H1 (cell line): ENCODE measurements at regions not wholly inside any gene's neighbourhood (a gene's known extent, or its start where the extent isn't known, plus 50 kb on each side); places are given as distances from the start of the nearest gene placed in this dataset.

ENCODE experiments used
- CTCF ChIA-PET: fragments of 300-600 bp; sonication (Branson Sonifier 250); formaldehyde crosslinking; loops from one replicate; lab custom pipeline; 2021; ENCODE audit not compliant: partially characterized antibody; lab: Charles Lee
- POLR2A ChIA-PET: fragments of 300-600 bp; sonication (Branson Sonifier 250); formaldehyde crosslinking; loops from one replicate; lab custom pipeline; 2021; ENCODE audit warnings: inconsistent platforms; ENCODE audit not compliant: partially characterized antibody; lab: Charles Lee
- DNase-seq, 2 experiments: peaks; one replicate each; pipeline versions ENCODE4 v3.0.0 to v3.0.0-alpha.2; 2010 to 2022; ENCODE audit warnings: low spot score in 2 of 2, low read depth in 1 of 2, mixed read lengths in 1 of 2
- FAIRE-seq: peaks from 2 replicates; lab custom pipeline; 2011; peaks lifted over from hg19 to GRCh38; lab: Jason Lieb, UNC
- H2AFZ ChIP-seq: 2 replicates; pipeline ENCODE4 v1.8.1; 2012; ENCODE audit warnings: low read length, inconsistent platforms
- H2AK5ac ChIP-seq: 2 replicates; pipeline ENCODE4 v1.6.1; 2013; ENCODE audit warnings: low read depth, low read length
- H2BK120ac ChIP-seq: replicated peaks from 2 replicates; pipeline ENCODE3; 2013; ENCODE audit warnings: low read depth, low read length, inconsistent platforms
- H2BK12ac ChIP-seq: 2 replicates; pipeline ENCODE4 v1.6.1; 2013; ENCODE audit warnings: low read depth, low read length
- H2BK15ac ChIP-seq: 2 replicates; pipeline ENCODE4 v1.6.1; 2013; ENCODE audit warnings: low read length
- H2BK20ac ChIP-seq: 2 replicates; pipeline ENCODE4 v1.6.1; 2013; ENCODE audit warnings: low read length
- H2BK5ac ChIP-seq: 2 replicates; pipeline ENCODE4 v1.6.1; 2013; ENCODE audit warnings: low read depth, low read length
- H3K14ac ChIP-seq: 2 replicates; pipeline ENCODE4 v1.6.1; 2013; ENCODE audit warnings: inconsistent platforms; ENCODE audit not compliant: insufficient read length
- H3K18ac ChIP-seq: 2 replicates; pipeline ENCODE4 v1.6.1; 2013; ENCODE audit warnings: low read length; ENCODE audit errors: extremely low read depth
- H3K23ac ChIP-seq: 2 replicates; pipeline ENCODE4 v1.6.1; 2013; ENCODE audit warnings: inconsistent platforms; ENCODE audit not compliant: insufficient read length
- H3K23me2 ChIP-seq: 2 replicates; pipeline ENCODE4 v1.6.1; 2013; ENCODE audit warnings: low read depth, low read length
- H3K27ac ChIP-seq: 2 replicates; pipeline ENCODE4 v1.6.1; 2011; ENCODE audit warnings: low read depth, low read length, inconsistent platforms
- H3K27me3 ChIP-seq, 4 experiments: replicated peaks in 1 of 4; 1 replicate in 1 of 4; 2 replicates in 3 of 4; pipeline versions ENCODE4 v1.6.1 to v1.8.1; 2011 to 2013; ENCODE audit warnings: low read length in 3 of 4, mild to moderate bottlenecking in 3 of 4, inconsistent platforms in 2 of 4, mixed read lengths in 2 of 4, moderate library complexity in 1 of 4; ENCODE audit not compliant: control insufficient read depth in 3 of 4, insufficient read depth in 3 of 4; ENCODE audit errors: extremely low read depth in 1 of 4
- H3K36me3 ChIP-seq, 4 experiments: 2 replicates each; pipeline versions ENCODE4 v1.6.1 to v1.8.1; 2011 to 2013; ENCODE audit warnings: mild to moderate bottlenecking in 4 of 4, low read length in 3 of 4, moderate library complexity in 2 of 4, control low read depth in 1 of 4, inconsistent platforms in 1 of 4; ENCODE audit not compliant: insufficient read depth in 4 of 4, control insufficient read depth in 2 of 4
- H3K4ac ChIP-seq: replicated peaks from 2 replicates; pipeline ENCODE3; 2013; ENCODE audit warnings: low read length, low read depth, mixed read lengths, inconsistent platforms; ENCODE audit not compliant: insufficient read length
- H3K4me1 ChIP-seq, 4 experiments: replicated peaks in 1 of 4; 1 replicate in 1 of 4; 2 replicates in 3 of 4; pipeline versions ENCODE4 v1.6.1 to v1.8.1; 2011 to 2013; ENCODE audit warnings: low read length in 3 of 4, inconsistent platforms in 2 of 4, mixed read lengths in 1 of 4; ENCODE audit not compliant: insufficient read depth in 4 of 4, control insufficient read depth in 3 of 4
- H3K4me2 ChIP-seq, 2 experiments: 2 replicates each; pipeline versions ENCODE4 v1.6.1 to v1.8.1; 2011 to 2013; ENCODE audit warnings: low read depth in 2 of 2, low read length in 2 of 2, control low read depth in 1 of 2, inconsistent platforms in 1 of 2, mild to moderate bottlenecking in 1 of 2; ENCODE audit not compliant: insufficient read depth in 1 of 2
- H3K4me3 ChIP-seq, 4 experiments: fragments of 200-600, 300-600 bp in 1 of 4; sonication (generic), shearing (Covaris generic), sonication (Bioruptor Twin) in 1 of 4; 2 replicates each; pipeline versions ENCODE4 v1.5.1 to v1.8.1; 2011 to 2016; ENCODE audit warnings: low read length in 4 of 4, low read depth in 3 of 4, control low read depth in 2 of 4, inconsistent platforms in 2 of 4, mild to moderate bottlenecking in 2 of 4, mixed read lengths in 1 of 4, moderate library complexity in 1 of 4; ENCODE audit not compliant: insufficient read depth in 2 of 4; ENCODE audit errors: extremely low read depth in 1 of 4
- H3K56ac ChIP-seq: replicated peaks from 2 replicates; pipeline ENCODE3; 2013; ENCODE audit warnings: low read depth, mild to moderate bottlenecking, mixed read lengths, low read length, inconsistent platforms; ENCODE audit not compliant: insufficient read length
- H3K79me1 ChIP-seq: 2 replicates; pipeline ENCODE4 v1.6.1; 2013; ENCODE audit warnings: low read depth, low read length, control low read depth
- H3K79me2 ChIP-seq, 2 experiments: 2 replicates each; pipeline versions ENCODE4 v1.6.1 to v1.8.1; 2012 to 2013; ENCODE audit warnings: low read length in 2 of 2, mild to moderate bottlenecking in 2 of 2, inconsistent platforms in 1 of 2; ENCODE audit not compliant: insufficient read depth in 2 of 2, control insufficient read depth in 1 of 2
- H3K9ac ChIP-seq, 4 experiments: replicated peaks in 1 of 4; 1 replicate in 1 of 4; 2 replicates in 3 of 4; pipeline versions ENCODE4 v1.6.1 to v1.8.1; 2011 to 2013; ENCODE audit warnings: low read depth in 3 of 4, low read length in 3 of 4, control low read depth in 2 of 4, mild to moderate bottlenecking in 2 of 4, moderate library complexity in 2 of 4, inconsistent platforms in 1 of 4; ENCODE audit errors: extremely low read depth in 1 of 4
- H3K9me3 ChIP-seq, 2 experiments: 2 replicates each; pipeline versions ENCODE4 v1.6.1 to v1.8.1; 2012 to 2013; ENCODE audit warnings: mild to moderate bottlenecking in 2 of 2, moderate library complexity in 2 of 2, control low read depth in 1 of 2, inconsistent platforms in 1 of 2, low read depth in 1 of 2, low read length in 1 of 2, mixed read lengths in 1 of 2; ENCODE audit not compliant: insufficient read depth in 2 of 2
- H4K20me1 ChIP-seq, 2 experiments: replicated peaks in 1 of 2; 2 replicates each; pipeline versions ENCODE3 to v1.8.1; 2011 to 2013; ENCODE audit warnings: inconsistent platforms in 2 of 2, low read length in 2 of 2, mild to moderate bottlenecking in 1 of 2; ENCODE audit not compliant: insufficient read depth in 2 of 2, control insufficient read depth in 1 of 2
- H4K5ac ChIP-seq: 2 replicates; pipeline ENCODE4 v1.6.1; 2013; ENCODE audit warnings: low read length, low read depth, mixed read lengths, inconsistent platforms; ENCODE audit not compliant: insufficient read length
- H4K8ac ChIP-seq: 2 replicates; pipeline ENCODE4 v1.8.0; 2013; ENCODE audit warnings: mild to moderate bottlenecking, moderate library complexity, low read length, inconsistent platforms; ENCODE audit not compliant: insufficient read depth; ENCODE audit errors: extremely low read depth
- H4K91ac ChIP-seq: replicated peaks from 2 replicates; pipeline ENCODE3; 2013; ENCODE audit warnings: low read length, mixed read lengths, inconsistent platforms; ENCODE audit not compliant: insufficient read length
- EZH2 ChIP-seq: fragments of 200-600 bp; sonication (generic); IDR thresholded peaks from 2 replicates; pipeline ENCODE4 v1.7.1; 2012; ENCODE audit warnings: low read depth, mild to moderate bottlenecking, moderate library complexity, low read length, inconsistent platforms; ENCODE audit not compliant: severe bottlenecking
- KDM1A ChIP-seq: fragments of 200-600, 300-600 bp; sonication (generic); IDR thresholded peaks from 2 replicates; pipeline ENCODE4 v1.7.1; 2016; ENCODE audit warnings: mild to moderate bottlenecking, low read length, borderline replicate concordance
- NANOG ChIP-seq: IDR thresholded peaks from 2 replicates; pipeline ENCODE4 v1.6.1; 2011; ENCODE audit warnings: low read length, low read depth, mild to moderate bottlenecking, inconsistent platforms; ENCODE audit not compliant: insufficient read depth, poor library complexity, severe bottlenecking
- WGBS, 2 experiments: shearing (Covaris generic) in 1 of 2; methylation state at CpG; one replicate each; pipeline versions ENCODE4 v1.1.6 to v1.1.7; 2013 to 2015; ENCODE audit warnings: low lambda C conversion rate in 2 of 2, mixed read lengths in 2 of 2, inconsistent platforms in 1 of 2, low coverage in 1 of 2, missing lambda C conversion rate in 1 of 2; ENCODE audit not compliant: insufficient replicate concordance in 2 of 2, insufficient coverage in 1 of 2, insufficient read length in 1 of 2; ENCODE audit errors: extremely low coverage in 1 of 2, missing lambda C conversion rate in 1 of 2; 5-methylcytosine and 5-hydroxymethylcytosine counted together

GRCh38 chr2:67294218-67294617 lies 102.9 kb upstream of the ETAA1 start:
- H2BK12ac ChIP-seq: no peak overlapping the region
- no peak overlapping the region for H4K5ac ChIP-seq
- H3K9ac ChIP-seq: no peak overlapping the region
- no peak overlapping the region for H3K18ac ChIP-seq
- H2BK15ac ChIP-seq: no peak overlapping the region
- no peak overlapping the region for H2BK120ac ChIP-seq
- H3K27ac ChIP-seq: no peak overlapping the region
- no peak overlapping the region for H2AFZ ChIP-seq
- H2BK5ac ChIP-seq: no peak overlapping the region
- H3K79me2 ChIP-seq: no peaks in the 10 kb centered on the region
- TF ChIP-seq KDM1A: no peak
- no peak for TF ChIP-seq EZH2
- TF ChIP-seq NANOG: no peak
- no peaks in the 10 kb centered on the region for H3K9me3 ChIP-seq
- H3K4ac ChIP-seq: no peak overlapping the region
- no peak overlapping the region for H3K23ac ChIP-seq
- DNase-seq (no peak), FAIRE-seq (no peak)
- H2BK20ac ChIP-seq: no peak overlapping the region
- no peaks in the 10 kb centered on the region for H3K27me3 ChIP-seq
- no peak overlapping the region for H3K14ac ChIP-seq
- no peak overlapping the region for H2AK5ac ChIP-seq
- no peaks in the 10 kb centered on the region for H3K4me1 ChIP-seq
- H3K23me2 ChIP-seq: no peaks in the 10 kb centered on the region
- 88% methylated on average over 1 of the region's 1 CpG; no CpG with 5 or more reads in 1 of the 2 experiments for WGBS, 2 experiments
- ChIA-PET CTCF (no interaction called here), POLR2A (interaction anchor here (0.7 kb wide), 1 partner anchor 10 kb away, joined by 3 read pairs; no protein-coding TSS in a partner anchor)
- H3K4me2 ChIP-seq: no peak overlapping the region
- no peaks in the 10 kb centered on the region for H3K79me1 ChIP-seq
- no peak overlapping the region for H3K56ac ChIP-seq
- no peak overlapping the region for H4K8ac ChIP-seq
- H4K20me1 ChIP-seq: no peaks in the 10 kb centered on the region
- H4K91ac ChIP-seq: no peak overlapping the region
- H3K4me3 ChIP-seq: no peak overlapping the region
- H3K36me3 ChIP-seq: no peaks in the 10 kb centered on the region
